HepG2 (cell line): ENCODE measurements at regions not wholly inside any gene's neighbourhood (a gene's known extent, or its start where the extent isn't known, plus 50 kb on each side); places are given as distances from the start of the nearest gene placed in this dataset.

Experiments
- ATAC-seq: fragments of 200-7000 bp; cut with Tn5 transposase; 3 replicates; pipeline ENCODE4 v1.9.1; 2020; ENCODE audit warnings: mild to moderate bottlenecking, moderate library complexity
- BruUV-seq: library from RNA; stranded (reverse); fragments of 400-500 nt; replicated peaks from 2 replicates; lab custom pipeline; 2021; lab: Mats Ljungman, UMichigan
- CTCF ChIA-PET: fragments of 300-600 bp; formaldehyde crosslinking; extraction: SDS; loops from one replicate; lab custom pipeline; 2021; ENCODE audit warnings: low total read pairs, inconsistent platforms, low intra/inter-chr PET ratio; lab: Yijun Ruan, JAX
- POLR2A ChIA-PET: fragments of 350-600 bp; sonication (Branson Sonifier 250); formaldehyde crosslinking; loops from one replicate; lab custom pipeline; 2020; ENCODE audit warnings: antibody characterized with exemption, inconsistent platforms; lab: Yijun Ruan, JAX
- DNase-seq: peaks from one replicate; pipeline ENCODE4 v3.0.0-alpha.2; 2015; ENCODE audit warnings: low spot score
- FAIRE-seq: peaks from 3 replicates; lab custom pipeline; 2011; peaks lifted over from hg19 to GRCh38; lab: Jason Lieb, UNC
- H2AFZ ChIP-seq: one replicate; pipeline ENCODE4 v1.6.1; 2011; ENCODE audit warnings: low read length, inconsistent platforms
- H3K27ac ChIP-seq: fragments of 300-600 bp; 3 replicates; pipeline ENCODE4 v1.8.0; 2011; ENCODE audit warnings: mixed run types, mild to moderate bottlenecking, mixed read lengths, low read length, inconsistent platforms; ENCODE audit not compliant: insufficient read depth; ENCODE audit errors: extremely low read length
- H3K27me3 ChIP-seq, 2 experiments: fragments of 200-600 bp in 1 of 2; 2 replicates in 1 of 2; 3 replicates in 1 of 2; pipeline versions ENCODE4 v1.6.0 to v1.8.0; 2011; ENCODE audit warnings: low read length in 2 of 2, mild to moderate bottlenecking in 2 of 2, moderate library complexity in 2 of 2, inconsistent platforms in 1 of 2; ENCODE audit not compliant: insufficient read depth in 2 of 2, control insufficient read depth in 1 of 2
- H3K36me3 ChIP-seq, 2 experiments: fragments of 200-600 bp in 1 of 2; replicated peaks in 1 of 2; 2 replicates in 1 of 2; 3 replicates in 1 of 2; pipeline versions ENCODE4 v1.5.1 to v1.8.0; 2011; ENCODE audit warnings: low read length in 2 of 2, inconsistent platforms in 1 of 2; ENCODE audit not compliant: insufficient read depth in 2 of 2, control insufficient read depth in 1 of 2
- H3K4me1 ChIP-seq: 2 replicates; pipeline ENCODE4 v1.5.1; 2012; ENCODE audit warnings: low read length, inconsistent platforms; ENCODE audit not compliant: insufficient read depth
- H3K4me2 ChIP-seq: 2 replicates; pipeline ENCODE4 v1.6.0; 2011; ENCODE audit warnings: low read depth, low read length, inconsistent platforms
- H3K4me3 ChIP-seq, 3 experiments: fragments of 200-600 bp in 1 of 3; sonication (generic), shearing (Covaris generic) in 1 of 3; replicated peaks in 1 of 3; 2 replicates each; pipeline ENCODE4 v1.5.1; 2011 to 2016; ENCODE audit warnings: low read length in 3 of 3, inconsistent platforms in 2 of 3, low read depth in 2 of 3, mild to moderate bottlenecking in 2 of 3, control low read depth in 1 of 3, mixed read lengths in 1 of 3; ENCODE audit not compliant: insufficient read depth in 1 of 3
- H3K79me2 ChIP-seq: one replicate; pipeline ENCODE4 v1.6.1; 2011; ENCODE audit warnings: low read length, inconsistent platforms; ENCODE audit not compliant: insufficient read depth
- H3K9ac ChIP-seq: 2 replicates; pipeline ENCODE4 v1.6.0; 2011; ENCODE audit warnings: mild to moderate bottlenecking, low read depth, low read length, inconsistent platforms; ENCODE audit not compliant: insufficient read depth
- H3K9me3 ChIP-seq: 2 replicates; pipeline ENCODE4 v1.5.1; 2012; ENCODE audit warnings: mild to moderate bottlenecking, low read length
- H4K20me1 ChIP-seq: 2 replicates; pipeline ENCODE4 v1.6.0; 2011; ENCODE audit warnings: inconsistent platforms, mild to moderate bottlenecking, low read length, moderate library complexity; ENCODE audit not compliant: insufficient read depth
- ISX ChIP-seq: sonication (generic); formaldehyde crosslinking; conservative IDR thresholded peaks from 2 replicates; pipeline ENCODE4 v1.5.0; 2020; ENCODE audit warnings: missing genetic modification reagents
- MED13 ChIP-seq: sonication (generic); formaldehyde crosslinking; IDR thresholded peaks from 2 replicates; pipeline ENCODE4 v1.5.0; 2020; ENCODE audit warnings: missing genetic modification reagents
- MEIS1 ChIP-seq: sonication (generic); formaldehyde crosslinking; IDR thresholded peaks from 2 replicates; pipeline ENCODE4 v1.9.0; 2021; ENCODE audit warnings: mild to moderate bottlenecking, missing genetic modification reagents, moderate library complexity, borderline replicate concordance
- MXD4 ChIP-seq: IDR thresholded peaks from 2 replicates; pipeline ENCODE4 v1.6.1; 2016; ENCODE audit warnings: mild to moderate bottlenecking, missing biosample characterization, missing genetic modification reagents
- POLR2A ChIP-seq, 2 experiments: IDR thresholded peaks; 2 replicates each; pipeline ENCODE4 v1.6.1; 2011; ENCODE audit warnings: low read depth in 2 of 2, low read length in 2 of 2, mild to moderate bottlenecking in 1 of 2, moderate library complexity in 1 of 2; ENCODE audit not compliant: insufficient read depth in 1 of 2
- ZFP36 ChIP-seq: fragments of 150-350 bp; IDR thresholded peaks from 2 replicates; pipeline ENCODE4 v1.6.1; 2018; ENCODE audit warnings: borderline replicate concordance, low read length, low read depth; ENCODE audit not compliant: partially characterized antibody
- ZFP36L1 ChIP-seq: sonication (generic); formaldehyde crosslinking; IDR thresholded peaks from 2 replicates; pipeline ENCODE4 v1.8.0; 2022; ENCODE audit warnings: mild to moderate bottlenecking, missing genetic modification reagents, moderate library complexity
- ZNF724P ChIP-seq: sonication (generic); formaldehyde crosslinking; IDR thresholded peaks from 2 replicates; pipeline ENCODE4 v1.8.0; 2022; ENCODE audit warnings: missing genetic modification reagents, borderline replicate concordance
- ZNF766 ChIP-seq: sonication (generic); formaldehyde crosslinking; IDR thresholded peaks from 2 replicates; pipeline ENCODE4 v1.5.0; 2020; ENCODE audit warnings: missing genetic modification reagents, borderline replicate concordance
- ZSCAN12 ChIP-seq: sonication (generic); formaldehyde crosslinking; IDR thresholded peaks from 2 replicates; pipeline ENCODE4 v1.9.0; 2021; ENCODE audit warnings: mild to moderate bottlenecking, missing genetic modification reagents
- WGBS: methylation state at CpG from one replicate; pipeline ENCODE4 v1.1.6; 2017; ENCODE audit warnings: low lambda C conversion rate; 5-methylcytosine and 5-hydroxymethylcytosine counted together
- in situ Hi-C: cut with HindIII; loops from 2 replicates; pipeline ENCODE4 v1.10.0; 2017; ENCODE audit warnings: low pct_unique_long_range_greater_than_20kb; ENCODE audit not compliant: extremely low pct_ligation_motif_present
- intact Hi-C: fragments of 100-400 bp; cut with micrococcal nuclease; formaldehyde crosslinking; loops from one replicate; pipeline ENCODE4 v1.10.0; 2022; ENCODE audit not compliant: unreplicated experiment
- TF ChIP-seq, protein P1 (sequence below): sonication (generic); formaldehyde crosslinking; IDR thresholded peaks from 2 replicates; pipeline ENCODE4 v1.5.0; 2020; ENCODE audit warnings: mild to moderate bottlenecking, low read depth, missing genetic modification reagents, borderline replicate concordance
- TF ChIP-seq, protein P2 (sequence below): sonication (generic); formaldehyde crosslinking; IDR thresholded peaks from 2 replicates; pipeline ENCODE4 v1.5.0; 2020; ENCODE audit warnings: mild to moderate bottlenecking, missing genetic modification reagents, borderline replicate concordance
- TF ChIP-seq, protein P3 (sequence below): fragments of 450-650 bp; IDR thresholded peaks from 2 replicates; pipeline ENCODE4 v1.6.1; 2016

DNA sequence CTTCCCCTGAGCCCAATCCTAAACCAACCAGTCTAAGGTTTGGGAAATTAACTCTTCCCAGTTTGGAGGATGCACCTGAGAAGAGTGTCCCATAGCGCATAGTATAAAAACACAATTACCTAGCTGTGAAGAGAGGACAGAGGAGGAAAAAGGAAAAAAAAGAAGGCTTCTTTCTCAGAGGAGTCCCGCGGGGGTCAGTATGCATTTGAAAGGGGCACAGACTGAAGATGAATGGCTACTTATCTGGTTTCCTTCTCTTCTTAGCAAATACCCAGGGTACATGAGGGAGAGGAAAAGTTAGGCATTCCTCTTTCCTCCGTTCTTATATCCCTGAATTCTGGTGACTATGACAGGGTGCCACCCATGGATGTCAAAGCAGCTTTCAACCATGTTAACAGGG, 96.9 kb downstream of the TMEM47 start:
- no peak overlapping the region for H3K4me3 ChIP-seq
- CTCF ChIA-PET: no interaction called here
- FAIRE-seq: no peak
- BruUV-seq: no TSS peak
- POLR2A ChIA-PET: no interaction called here
- no peak overlapping the region for H3K9ac ChIP-seq
- intact Hi-C loops (no loop called here), in situ Hi-C loops (no loop called here)
- no peak overlapping the region for H3K4me2 ChIP-seq
- no peak overlapping the region for H3K27ac ChIP-seq
- ATAC-seq: no peak
- no peaks in the 10 kb centered on the region for H3K36me3 ChIP-seq
- TF ChIP-seq, protein P1, sequence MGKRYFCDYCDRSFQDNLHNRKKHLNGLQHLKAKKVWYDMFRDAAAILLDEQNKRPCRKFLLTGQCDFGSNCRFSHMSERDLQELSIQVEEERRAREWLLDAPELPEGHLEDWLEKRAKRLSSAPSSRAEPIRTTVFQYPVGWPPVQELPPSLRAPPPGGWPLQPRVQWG (CRISPR knock-in tag): no peak
- TF ChIP-seq, protein P2, sequence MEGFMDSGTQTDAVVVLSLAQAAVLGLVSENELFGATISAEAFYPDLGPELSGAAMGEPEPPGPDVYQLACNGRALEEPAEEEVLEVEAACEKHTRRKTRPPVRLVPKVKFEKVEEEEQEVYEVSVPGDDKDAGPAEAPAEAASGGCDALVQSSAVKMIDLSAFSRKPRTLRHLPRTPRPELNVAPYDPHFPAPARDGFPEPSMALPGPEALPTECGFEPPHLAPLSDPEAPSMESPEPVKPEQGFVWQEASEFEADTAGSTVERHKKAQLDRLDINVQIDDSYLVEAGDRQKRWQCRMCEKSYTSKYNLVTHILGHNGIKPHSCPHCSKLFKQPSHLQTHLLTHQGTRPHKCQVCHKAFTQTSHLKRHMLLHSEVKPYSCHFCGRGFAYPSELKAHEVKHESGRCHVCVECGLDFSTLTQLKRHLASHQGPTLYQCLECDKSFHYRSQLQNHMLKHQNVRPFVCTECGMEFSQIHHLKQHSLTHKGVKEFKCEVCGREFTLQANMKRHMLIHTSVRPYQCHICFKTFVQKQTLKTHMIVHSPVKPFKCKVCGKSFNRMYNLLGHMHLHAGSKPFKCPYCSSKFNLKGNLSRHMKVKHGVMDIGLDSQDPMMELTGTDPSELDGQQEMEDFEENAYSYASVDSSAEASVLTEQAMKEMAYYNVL: no peak
- no peak for TF ChIP-seq POLR2A (IDR thresholded peaks at IDR 0.05; ENCODE audit: insufficient read depth in 1 of 2, low read depth in 2 of 2, low read length in 2 of 2)
- TF ChIP-seq ISX: no peak
- TF ChIP-seq ZNF724P: no peak
- TF ChIP-seq MED13 (CRISPR knock-in tag): no peak
- no peak for TF ChIP-seq MEIS1
- no peak overlapping the region for H2AFZ ChIP-seq
- H3K4me1 ChIP-seq: no peaks in the 10 kb centered on the region
- no peak for DNase-seq
- 88% methylated on average over 3 of the region's 4 CpGs for WGBS
- no peaks in the 10 kb centered on the region for H3K27me3 ChIP-seq
- peaks cover 8% of the 10 kb centered on the region; the same call in 1 of the 2 replicates for H3K9me3 ChIP-seq
- no peaks in the 10 kb centered on the region for H3K79me2 ChIP-seq
- no peaks in the 10 kb centered on the region for H4K20me1 ChIP-seq

DNA sequence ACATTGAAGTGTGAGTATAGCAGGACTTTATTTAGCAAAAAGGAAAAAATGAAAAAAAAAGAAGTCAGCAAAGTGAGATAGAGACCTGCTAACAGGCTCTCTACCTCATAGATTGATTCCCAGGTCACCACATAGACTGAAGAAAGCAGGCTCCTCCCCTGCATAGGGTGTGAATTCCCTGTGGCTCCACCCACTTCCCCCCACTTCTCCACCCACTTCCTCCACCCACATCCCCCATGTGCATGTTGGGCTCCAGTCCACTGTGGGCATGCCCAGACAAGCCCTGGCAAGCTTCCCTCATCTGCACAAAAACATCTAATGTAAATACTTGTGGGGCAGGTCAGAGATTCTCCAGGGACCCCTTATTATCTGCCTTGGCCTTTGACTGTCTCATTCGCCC, 97.8 kb downstream of the TMEM47 start:
- intact Hi-C loops (no loop called here), in situ Hi-C loops (no loop called here)
- no peaks in the 10 kb centered on the region for H3K79me2 ChIP-seq
- no peaks in the 10 kb centered on the region for H3K27me3 ChIP-seq
- H3K36me3 ChIP-seq: no peaks in the 10 kb centered on the region
- H3K4me3 ChIP-seq: no peak overlapping the region
- no peak for ATAC-seq
- BruUV-seq: no TSS peak
- DNase-seq: no peak
- no peak for FAIRE-seq
- no peak overlapping the region for H3K9ac ChIP-seq
- ChIA-PET CTCF (no interaction called here), POLR2A (no interaction called here)
- no peak overlapping the region for H3K4me2 ChIP-seq
- H3K27ac ChIP-seq: no peak overlapping the region
- no peaks in the 10 kb centered on the region for H3K4me1 ChIP-seq
- WGBS: 8% methylated on average over 1 of the region's 1 CpG
- no peak overlapping the region for H2AFZ ChIP-seq
- peaks cover 8% of the 10 kb centered on the region; the same call in 1 of the 2 replicates for H3K9me3 ChIP-seq
- no peaks in the 10 kb centered on the region for H4K20me1 ChIP-seq
- no peak for TF ChIP-seq ZNF766
- TF ChIP-seq MXD4 (CRISPR knock-in tag): no peak
- TF ChIP-seq ZSCAN12 (CRISPR knock-in tag): no peak
- TF ChIP-seq, protein P3, sequence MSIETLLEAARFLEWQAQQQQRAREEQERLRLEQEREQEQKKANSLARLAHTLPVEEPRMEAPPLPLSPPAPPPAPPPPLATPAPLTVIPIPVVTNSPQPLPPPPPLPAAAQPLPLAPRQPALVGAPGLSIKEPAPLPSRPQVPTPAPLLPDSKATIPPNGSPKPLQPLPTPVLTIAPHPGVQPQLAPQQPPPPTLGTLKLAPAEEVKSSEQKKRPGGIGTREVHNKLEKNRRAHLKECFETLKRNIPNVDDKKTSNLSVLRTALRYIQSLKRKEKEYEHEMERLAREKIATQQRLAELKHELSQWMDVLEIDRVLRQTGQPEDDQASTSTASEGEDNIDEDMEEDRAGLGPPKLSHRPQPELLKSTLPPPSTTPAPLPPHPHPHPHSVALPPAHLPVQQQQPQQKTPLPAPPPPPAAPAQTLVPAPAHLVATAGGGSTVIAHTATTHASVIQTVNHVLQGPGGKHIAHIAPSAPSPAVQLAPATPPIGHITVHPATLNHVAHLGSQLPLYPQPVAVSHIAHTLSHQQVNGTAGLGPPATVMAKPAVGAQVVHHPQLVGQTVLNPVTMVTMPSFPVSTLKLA: no peak
- TF ChIP-seq ZFP36L1: no peak
- no peak for TF ChIP-seq ZFP36
